T-cell (primary cell): ENCODE measurements at regions not wholly inside any gene's neighbourhood (a gene's known extent, or its start where the extent isn't known, plus 50 kb on each side); places are given as distances from the start of the nearest gene placed in this dataset.

Source experiments
- ATAC-seq, 4 experiments: fragments of 200-7000 bp in 3 of 4; fragments of 150-1000 bp in 1 of 4; cut with Tn5 transposase; replicated peaks in 1 of 4; 1 replicate in 3 of 4; 2 replicates in 1 of 4; pipeline ENCODE4 v1.10.0; 2021; ENCODE audit warnings: moderate library complexity in 3 of 4, mild to moderate bottlenecking in 2 of 4, moderate number of reproducible peaks in 1 of 4
- CTCF ChIA-PET, 2 donors: fragments of 300-600 bp; sonication (Branson Sonifier 250); formaldehyde crosslinking; loops; one replicate each; lab custom pipeline; 2022; ENCODE audit warnings: antibody characterized with exemption in 2 of 2; lab: Charles Lee
- POLR2A ChIA-PET, 2 donors: fragments of 300-600 bp; sonication (Branson Sonifier 250); formaldehyde crosslinking; loops; one replicate each; lab custom pipeline; 2022; ENCODE audit warnings: antibody characterized with exemption in 2 of 2; lab: Charles Lee
- DNase-seq, 35 experiments: peaks; one replicate each; pipeline versions ENCODE4 v3.0.0 to v3.0.0-alpha.2; 2013 to 2023
- H3K27ac ChIP-seq: one replicate; pipeline ENCODE4 v1.5.1; 2013; ENCODE audit warnings: low read length
- H3K27me3 ChIP-seq, 2 experiments: replicated peaks in 1 of 2; 1 replicate in 1 of 2; 2 replicates in 1 of 2; pipeline versions ENCODE4 v1.6.1 to v1.7.0; 2013; ENCODE audit warnings: low read length in 1 of 2, mixed read lengths in 1 of 2; ENCODE audit not compliant: control insufficient read depth in 2 of 2, insufficient read depth in 2 of 2; ENCODE audit errors: extremely low read depth in 1 of 2
- H3K36me3 ChIP-seq, 2 donors: 1 replicate in 1 of 2; 2 replicates in 1 of 2; pipeline versions ENCODE4 v1.6.1 to v1.7.0; 2013; ENCODE audit warnings: low read length in 1 of 2; ENCODE audit not compliant: control insufficient read depth in 2 of 2, insufficient read depth in 1 of 2; ENCODE audit errors: extremely low read depth in 1 of 2
- H3K4me1 ChIP-seq, 2 experiments: 1 replicate in 1 of 2; 2 replicates in 1 of 2; pipeline versions ENCODE4 v1.6.1 to v1.7.0; 2013; ENCODE audit warnings: low read length in 2 of 2, mixed read lengths in 1 of 2; ENCODE audit not compliant: insufficient read depth in 2 of 2, control insufficient read depth in 1 of 2; ENCODE audit errors: extremely low read depth in 1 of 2
- H3K4me3 ChIP-seq, 2 donors: 1 replicate in 1 of 2; 2 replicates in 1 of 2; pipeline versions ENCODE4 v1.5.1 to v1.7.0; 2013; ENCODE audit warnings: mild to moderate bottlenecking in 2 of 2, low read length in 1 of 2, moderate library complexity in 1 of 2; ENCODE audit not compliant: control insufficient read depth in 1 of 2; ENCODE audit errors: extremely low read depth in 1 of 2
- H3K9me3 ChIP-seq: 2 replicates; pipeline ENCODE4 v1.7.0; 2013
- H3K27ac Mint-ChIP-seq, 2 donors: one replicate each; pipeline ENCODE4 v1.8.0; 2020 to 2021; ENCODE audit warnings: mild to moderate bottlenecking in 2 of 2, mixed read lengths in 2 of 2
- H3K27me3 Mint-ChIP-seq, 2 donors: one replicate each; pipeline ENCODE4 v1.8.0; 2021 to 2022; ENCODE audit warnings: mixed read lengths in 2 of 2
- H3K36me3 Mint-ChIP-seq: one replicate; pipeline ENCODE4 v1.8.0; 2021; ENCODE audit warnings: mixed read lengths
- H3K4me1 Mint-ChIP-seq, 3 donors: one replicate each; pipeline ENCODE4 v1.8.0; 2020 to 2022; ENCODE audit warnings: mixed read lengths in 3 of 3, mild to moderate bottlenecking in 1 of 3
- H3K4me3 Mint-ChIP-seq, 3 donors: one replicate each; pipeline ENCODE4 v1.8.0; 2020 to 2022; ENCODE audit warnings: mild to moderate bottlenecking in 3 of 3, mixed read lengths in 3 of 3, moderate library complexity in 3 of 3
- H3K9me3 Mint-ChIP-seq, 3 donors: one replicate each; pipeline ENCODE4 v1.8.0; 2020 to 2022; ENCODE audit warnings: mixed read lengths in 3 of 3
- WGBS: methylation state at CpG from one replicate; pipeline ENCODE4 v1.1.5; 2013; ENCODE audit warnings: missing lambda C conversion rate; ENCODE audit not compliant: insufficient coverage; 5-methylcytosine and 5-hydroxymethylcytosine counted together

GRCh38 chr10:114771157-114771556 lies 50.4 kb upstream of the FHIP2A start:
- ChIA-PET CTCF (interaction anchor here in 1 of 2 donors (0.6 kb wide), 1 partner anchor 182 kb away, joined by 3 read pairs; no protein-coding TSS in a partner anchor), POLR2A (interaction anchor here in 1 of 2 donors (0.6 kb wide), 1 partner anchor 68 kb away, joined by 4 read pairs; no protein-coding TSS in a partner anchor)
- H3K4me1 ChIP-seq = peaks cover 8 to 10% of the 10 kb centered on the region in 2 experiments
- DNase-seq (no peak), ATAC-seq (no peak)
- no peak overlapping the region for H3K4me3 ChIP-seq
- Mint-ChIP-seq H3K9me3 (no peaks in the 10 kb centered on the region), H3K27ac (no peak overlapping the region), H3K36me3 (no peaks in the 10 kb centered on the region), H3K27me3 (peaks cover 9 to 16% of the 10 kb centered on the region in 2 donors), H3K4me1 (peaks cover 12 to 20% (median 15%) of the 10 kb centered on the region in 3 donors), H3K4me3 (no peak overlapping the region)
- no peaks in the 10 kb centered on the region for H3K9me3 ChIP-seq
- no CpG with 5 or more reads among the region's 1 CpG for WGBS
- H3K27ac ChIP-seq = no peak overlapping the region
- H3K27me3 ChIP-seq = peaks cover 2 to 8% of the 10 kb centered on the region in 2 experiments
- no peaks in the 10 kb centered on the region for H3K36me3 ChIP-seq

GRCh38 chr10:114771749-114772148 lies 49.8 kb upstream of the FHIP2A start:
- Histone ChIP-seq H3K36me3 (no peaks in the 10 kb centered on the region), H3K4me3 (no peak overlapping the region), H3K27me3 (peaks cover 0 to 8% of the 10 kb centered on the region in 2 experiments), H3K27ac (no peak overlapping the region), H3K4me1 (peaks cover 8 to 10% of the 10 kb centered on the region in 2 experiments), H3K9me3 (no peaks in the 10 kb centered on the region)
- no peaks in the 10 kb centered on the region for H3K36me3 Mint-ChIP-seq
- H3K27me3 Mint-ChIP-seq = peaks cover 6 to 13% of the 10 kb centered on the region in 2 donors
- no peaks in the 10 kb centered on the region for H3K9me3 Mint-ChIP-seq
- H3K27ac Mint-ChIP-seq = no peak overlapping the region
- CTCF ChIA-PET = no interaction called here
- ATAC-seq = no peak
- H3K4me1 Mint-ChIP-seq = peaks cover 10 to 17% (median 12%) of the 10 kb centered on the region in 3 donors
- H3K4me3 Mint-ChIP-seq = no peak overlapping the region
- DNase-seq = no peak
- POLR2A ChIA-PET = interaction anchor here in 1 of 2 donors (0.6 kb wide), 1 partner anchor 69 kb away, joined by 4 read pairs; no protein-coding TSS in a partner anchor
